Ectodermal cell (in vitro differentiated cells): ENCODE measurements at regions not wholly inside any gene's neighbourhood (a gene's known extent, or its start where the extent isn't known, plus 50 kb on each side); places are given as distances from the start of the nearest gene placed in this dataset.

Experiments used
- H3K27ac ChIP-seq: 2 replicates; pipeline ENCODE4 v1.7.0; 2013; ENCODE audit warnings: mild to moderate bottlenecking, low read depth, low read length; ENCODE audit not compliant: insufficient read depth, poor library complexity, severe bottlenecking
- H3K27me3 ChIP-seq: 2 replicates; pipeline ENCODE4 v1.7.0; 2013; ENCODE audit warnings: mild to moderate bottlenecking, low read length; ENCODE audit not compliant: insufficient read depth, control insufficient read depth, poor library complexity, severe bottlenecking
- H3K36me3 ChIP-seq: one replicate; pipeline ENCODE4 v1.7.0; 2013; ENCODE audit warnings: low read length; ENCODE audit not compliant: control insufficient read depth, insufficient read depth
- H3K4me1 ChIP-seq: one replicate; pipeline ENCODE4 v1.7.0; 2013; ENCODE audit warnings: low read length; ENCODE audit not compliant: control insufficient read depth, insufficient read depth
- H3K4me3 ChIP-seq: 2 replicates; pipeline ENCODE4 v1.7.0; 2013; ENCODE audit warnings: low read depth, low read length, control low read depth; ENCODE audit not compliant: insufficient read depth
- H3K9me3 ChIP-seq: 2 replicates; pipeline ENCODE4 v1.7.0; 2013; ENCODE audit warnings: mild to moderate bottlenecking, low read length, moderate library complexity; ENCODE audit not compliant: control insufficient read depth
- WGBS, 2 experiments: methylation state at CpG; one replicate each; pipeline ENCODE4 v1.1.7; 2013; ENCODE audit warnings: missing lambda C conversion rate in 2 of 2; 5-methylcytosine and 5-hydroxymethylcytosine counted together

- no peaks in the 10 kb centered on the region for H3K27me3 ChIP-seq
- WGBS, 2 experiments, result 87 to 91% methylated on average over 9 of the region's 10 CpGs
- H3K9me3 ChIP-seq, result peaks cover 4% of the 10 kb centered on the region
- no peaks in the 10 kb centered on the region for H3K36me3 ChIP-seq
- H3K4me3 ChIP-seq, result no peak overlapping the region
- no peak overlapping the region for H3K27ac ChIP-seq
- H3K4me1 ChIP-seq, result no peaks in the 10 kb centered on the region
These were observed 278.4 kb upstream of the IRX1 start for GRCh38 chr5:3317051-3317795.

- no peak overlapping the region for H3K4me3 ChIP-seq
- no peaks in the 10 kb centered on the region for H3K4me1 ChIP-seq
- H3K36me3 ChIP-seq, result no peaks in the 10 kb centered on the region
- WGBS, 2 experiments, result 94 to 96% methylated on average over 4 of the region's 4 CpGs
- no peak overlapping the region for H3K27ac ChIP-seq
- peaks cover 4% of the 10 kb centered on the region for H3K9me3 ChIP-seq
- no peaks in the 10 kb centered on the region for H3K27me3 ChIP-seq
These were observed 282.1 kb upstream of the IRX1 start for GRCh38 chr5:3313569-3313968.

GRCh38 chr5:3312299-3312698, 283.3 kb upstream of the IRX1 start:
- WGBS, 2 experiments, result 79 to 80% methylated on average over 6 of the region's 6 CpGs

DNA sequence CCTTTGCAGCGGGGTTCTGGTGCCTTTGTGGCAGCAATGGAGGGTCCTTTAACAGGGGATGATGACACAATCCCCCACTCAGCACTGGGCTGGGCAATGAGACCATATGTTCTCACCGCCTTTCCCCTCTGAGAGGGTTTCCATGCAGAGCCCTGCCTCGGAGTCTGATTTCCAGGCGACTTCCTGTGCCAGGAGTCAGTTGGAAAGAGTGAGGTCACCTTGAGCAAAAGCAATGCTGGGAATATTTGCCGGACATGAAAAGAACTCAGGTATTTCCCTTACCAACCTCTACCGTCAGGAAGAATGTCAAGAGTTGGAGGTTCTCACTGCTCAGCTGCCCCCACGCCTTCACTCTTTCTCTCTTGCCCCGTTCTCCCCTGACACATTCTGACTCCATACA, 284.2 kb upstream of the IRX1 start:
- H3K27ac ChIP-seq, result no peak overlapping the region
- H3K9me3 ChIP-seq, result peaks cover 4% of the 10 kb centered on the region
- no peaks in the 10 kb centered on the region for H3K36me3 ChIP-seq
- H3K27me3 ChIP-seq, result no peaks in the 10 kb centered on the region
- H3K4me3 ChIP-seq, result no peak overlapping the region
- WGBS, 2 experiments, result 96 to 98% methylated on average over 8 of the region's 8 CpGs
- H3K4me1 ChIP-seq, result no peaks in the 10 kb centered on the region

More at GRCh38 chr5:3312299-3312698, 283.3 kb upstream of the IRX1 start:
- Histone ChIP-seq H3K4me1 (no peaks in the 10 kb centered on the region), H3K36me3 (no peaks in the 10 kb centered on the region), H3K4me3 (no peak overlapping the region), H3K9me3 (peaks cover 4% of the 10 kb centered on the region), H3K27me3 (no peaks in the 10 kb centered on the region), H3K27ac (no peak overlapping the region)

GRCh38 chr5:3310541-3311261, 284.9 kb upstream of the IRX1 start:
- H3K4me3 ChIP-seq, result no peak overlapping the region
- H3K4me1 ChIP-seq, result no peaks in the 10 kb centered on the region
- H3K27me3 ChIP-seq, result no peaks in the 10 kb centered on the region
- H3K27ac ChIP-seq, result no peak overlapping the region
- peaks cover 4% of the 10 kb centered on the region for H3K9me3 ChIP-seq
- H3K36me3 ChIP-seq, result no peaks in the 10 kb centered on the region
- 92 to 93% methylated on average over 24 to 26 of the region's 26 CpGs for WGBS, 2 experiments

- H3K27me3 ChIP-seq, result no peaks in the 10 kb centered on the region
- H3K36me3 ChIP-seq, result no peaks in the 10 kb centered on the region
- WGBS, 2 experiments, result 83 to 86% methylated on average over 10 of the region's 10 CpGs
- no peak overlapping the region for H3K27ac ChIP-seq
- no peak overlapping the region for H3K4me3 ChIP-seq
- no peaks in the 10 kb centered on the region for H3K4me1 ChIP-seq
- peaks cover 4% of the 10 kb centered on the region for H3K9me3 ChIP-seq
These were observed 286.1 kb upstream of the IRX1 start for GRCh38 chr5:3309538-3309937.

- Histone ChIP-seq H3K4me3 (no peak overlapping the region), H3K36me3 (no peaks in the 10 kb centered on the region), H3K4me1 (no peaks in the 10 kb centered on the region), H3K9me3 (peaks cover 4% of the 10 kb centered on the region), H3K27me3 (no peaks in the 10 kb centered on the region), H3K27ac (no peak overlapping the region)
- 87 to 89% methylated on average over 7 to 8 of the region's 9 CpGs for WGBS, 2 experiments
These were observed 287.5 kb upstream of the IRX1 start for GRCh38 chr5:3307982-3308621.

DNA sequence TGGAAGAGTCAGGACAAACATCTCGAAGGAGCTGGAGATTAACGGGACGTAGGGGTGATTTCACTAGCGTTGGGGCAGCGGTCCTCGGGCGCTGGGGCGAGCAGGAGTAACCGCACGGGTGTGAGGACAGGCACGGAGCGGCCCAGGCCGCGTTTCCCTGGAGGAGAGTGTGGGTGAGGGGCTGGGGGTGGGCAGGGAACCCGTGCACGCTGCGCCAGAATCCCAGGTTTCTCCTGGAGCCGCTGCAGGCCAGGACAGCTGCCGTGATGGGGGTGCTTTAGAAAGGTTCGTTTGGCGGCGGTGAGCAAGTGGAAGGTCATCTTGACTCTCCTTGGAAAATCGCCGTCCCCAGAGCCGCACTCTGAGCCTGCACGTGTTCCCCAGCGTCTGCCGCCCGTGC, 290.2 kb upstream of the IRX1 start:
- Histone ChIP-seq H3K36me3 (no peaks in the 10 kb centered on the region), H3K4me1 (peaks cover 9% of the 10 kb centered on the region), H3K9me3 (no peaks in the 10 kb centered on the region), H3K27me3 (no peaks in the 10 kb centered on the region), H3K27ac (no peak overlapping the region), H3K4me3 (no peak overlapping the region)
- 91 to 92% methylated on average over 29 of the region's 29 CpGs for WGBS, 2 experiments

GRCh38 chr5:3304346-3304745, 291.3 kb upstream of the IRX1 start:
- H3K4me3 ChIP-seq, result no peak overlapping the region
- H3K36me3 ChIP-seq, result no peaks in the 10 kb centered on the region
- WGBS, 2 experiments, result 93 to 94% methylated on average over 10 of the region's 10 CpGs
- no peaks in the 10 kb centered on the region for H3K9me3 ChIP-seq
- peaks cover 9% of the 10 kb centered on the region for H3K4me1 ChIP-seq
- H3K27me3 ChIP-seq, result no peaks in the 10 kb centered on the region
- H3K27ac ChIP-seq, result no peak overlapping the region

GRCh38 chr5:3303777-3304176, 291.9 kb upstream of the IRX1 start:
- no peaks in the 10 kb centered on the region for H3K27me3 ChIP-seq
- no peaks in the 10 kb centered on the region for H3K9me3 ChIP-seq
- no peak overlapping the region for H3K27ac ChIP-seq
- WGBS, 2 experiments, result 93 to 100% methylated on average over 2 of the region's 3 CpGs
- H3K36me3 ChIP-seq, result no peaks in the 10 kb centered on the region
- H3K4me3 ChIP-seq, result no peak overlapping the region
- peaks cover 9% of the 10 kb centered on the region for H3K4me1 ChIP-seq
